HG03460 (cell line): ENCODE measurements at regions not wholly inside any gene's neighbourhood (a gene's known extent, or its start where the extent isn't known, plus 50 kb on each side); places are given as distances from the start of the nearest gene placed in this dataset.

Experiments used
- ATAC-seq: cut with Tn5 transposase; IDR thresholded peaks from one replicate; pipeline ENCODE4 v1.9.1; 2021; ENCODE audit not compliant: unreplicated experiment

GRCh38 chr5:110027527-110028322 lies 338.0 kb downstream of the MAN2A1 start:
- no peak for ATAC-seq

- ATAC-seq = no peak
Observed at GRCh38 chr5:110031402-110032140, 341.8 kb downstream of the MAN2A1 start.

- ATAC-seq = no peak
Observed at GRCh38 chr5:110032376-110032775, 342.6 kb downstream of the MAN2A1 start.

- ATAC-seq = no peak
Observed at GRCh38 chr5:110034056-110034600, 344.4 kb downstream of the MAN2A1 start.

- no peak for ATAC-seq
Observed at GRCh38 chr5:110038297-110038997, 348.7 kb downstream of the MAN2A1 start.

GRCh38 chr5:110040178-110040577 lies 350.5 kb downstream of the MAN2A1 start:
- ATAC-seq = no peak

- ATAC-seq = no peak
Observed at GRCh38 chr5:110043025-110043424, 353.3 kb downstream of the MAN2A1 start.

- no peak for ATAC-seq
Observed at GRCh38 chr5:110045158-110045557, 355.4 kb downstream of the MAN2A1 start.

- ATAC-seq = no peak
Observed at GRCh38 chr5:110048491-110048890, 358.8 kb downstream of the MAN2A1 start.

- no peak for ATAC-seq
Observed at GRCh38 chr5:110049816-110050215, 360.1 kb downstream of the MAN2A1 start.

GRCh38 chr5:110050640-110051345 lies 361.1 kb downstream of the MAN2A1 start:
- no peak for ATAC-seq

- no peak for ATAC-seq
Observed at GRCh38 chr5:110053205-110053604, 363.5 kb downstream of the MAN2A1 start.

GRCh38 chr5:110053824-110054223 lies 364.1 kb downstream of the MAN2A1 start:
- peak; percentile 33 for ATAC-seq

GRCh38 chr5:110054240-110054639 lies 364.5 kb downstream of the MAN2A1 start:
- ATAC-seq = peak; percentile 84

- no peak for ATAC-seq
Observed at GRCh38 chr5:110055302-110055701, 365.6 kb downstream of the MAN2A1 start.

- no peak for ATAC-seq
Observed at GRCh38 chr5:110056580-110057114, 366.9 kb downstream of the MAN2A1 start.

- ATAC-seq = no peak
Observed at GRCh38 chr5:110058175-110058574, 368.4 kb downstream of the MAN2A1 start.

- no peak for ATAC-seq
Observed at GRCh38 chr5:110062246-110062645, 372.5 kb downstream of the MAN2A1 start.

GRCh38 chr5:110063640-110064602 lies 374.2 kb downstream of the MAN2A1 start:
- no peak for ATAC-seq
